ENCODE measurements at regions not wholly inside any gene's neighbourhood (a gene's known extent, or its start where the extent isn't known, plus 50 kb on each side); places are given as distances from the start of the nearest gene placed in this dataset.

DNA sequence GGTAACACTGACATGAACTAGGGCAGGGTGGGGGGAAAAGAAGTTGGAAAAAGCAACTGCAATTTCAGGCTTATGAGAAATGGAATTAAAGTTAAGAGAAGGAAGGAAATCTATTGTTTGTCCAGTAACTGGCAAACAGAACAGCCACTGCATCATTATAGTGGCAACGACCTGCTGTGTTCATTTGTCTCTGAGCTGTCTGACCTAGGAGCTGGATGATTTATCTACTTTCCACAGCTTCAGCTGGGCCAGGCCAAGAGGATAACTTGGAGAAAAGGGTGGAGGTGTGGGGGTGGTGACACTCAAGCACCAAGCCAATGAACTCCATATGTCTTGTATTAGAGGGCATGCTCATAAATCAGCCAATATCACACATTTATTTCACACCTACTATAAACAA lies 291.5 kb upstream of the KLHL29 start:
- H2BK5ac ChIP-seq (ENCODE audit: low read length) = no peak overlapping the region
- WGBS (ENCODE audit: extremely low coverage, insufficient coverage, low lambda C conversion rate) = no CpG with 5 or more reads among the region's 1 CpG

GRCh38 chr2:23096906-23097602 lies 287.9 kb upstream of the KLHL29 start:
- H3K79me1 ChIP-seq (ENCODE audit: low read length) = no peaks in the 10 kb centered on the region
- H3K79me2 ChIP-seq (ENCODE audit: control insufficient read depth, insufficient read depth, low read length) = no peaks in the 10 kb centered on the region
- H2BK15ac ChIP-seq (replicated peaks; ENCODE audit: low read depth) = no peak overlapping the region
- H3K18ac ChIP-seq (ENCODE audit: low read length) = no peak overlapping the region
- no peak overlapping the region for H3K9ac ChIP-seq (ENCODE audit: low read length)
- H2AK5ac ChIP-seq (ENCODE audit: low read length) = no peak overlapping the region
- H3K23ac ChIP-seq (ENCODE audit: low read length) = no peak overlapping the region
- H3K4ac ChIP-seq (ENCODE audit: low read depth, low read length) = no peak overlapping the region
- H3K56ac ChIP-seq (ENCODE audit: low read length) = no peak overlapping the region
- H4K8ac ChIP-seq (ENCODE audit: low read depth, low read length) = no peak overlapping the region
- no peak for DNase-seq
- H3K4me1 ChIP-seq (ENCODE audit: control insufficient read depth, low read depth, low read length) = no peaks in the 10 kb centered on the region
- no peak overlapping the region for H2BK120ac ChIP-seq (ENCODE audit: low read depth, low read length)
- no peak overlapping the region for H4K5ac ChIP-seq (ENCODE audit: low read length)
- H3K27me3 ChIP-seq (ENCODE audit: insufficient read depth, low read length, poor library complexity) = no peaks in the 10 kb centered on the region
- WGBS (ENCODE audit: extremely low coverage, insufficient coverage, low lambda C conversion rate) = no CpG with 5 or more reads among the region's 3 CpGs
- no peak overlapping the region for H3K4me3 ChIP-seq (ENCODE audit: low read length)
- no peak overlapping the region for H3K27ac ChIP-seq (ENCODE audit: low read depth, low read length)
- H3K4me2 ChIP-seq (ENCODE audit: low read length) = no peak overlapping the region
- H2BK5ac ChIP-seq (ENCODE audit: low read length) = no peak overlapping the region
- no peaks in the 10 kb centered on the region for H3K36me3 ChIP-seq (ENCODE audit: control insufficient read depth, insufficient read depth, low read length)

More for the DNA sequence above, 291.5 kb upstream of the KLHL29 start:
- Histone ChIP-seq H2AK5ac (ENCODE audit: low read length) (no peak overlapping the region), H3K36me3 (ENCODE audit: control insufficient read depth, insufficient read depth, low read length) (no peaks in the 10 kb centered on the region), H3K27ac (ENCODE audit: low read depth, low read length) (no peak overlapping the region), H3K79me2 (ENCODE audit: control insufficient read depth, insufficient read depth, low read length) (no peaks in the 10 kb centered on the region), H3K4me2 (ENCODE audit: low read length) (no peak overlapping the region), H3K79me1 (ENCODE audit: low read length) (no peaks in the 10 kb centered on the region), H3K4me1 (ENCODE audit: control insufficient read depth, low read depth, low read length) (no peaks in the 10 kb centered on the region), H2BK15ac (replicated peaks; ENCODE audit: low read depth) (no peak overlapping the region), H4K8ac (ENCODE audit: low read depth, low read length) (no peak overlapping the region), H3K4ac (ENCODE audit: low read depth, low read length) (no peak overlapping the region), H3K18ac (ENCODE audit: low read length) (no peak overlapping the region), H3K27me3 (ENCODE audit: insufficient read depth, low read length, poor library complexity) (no peaks in the 10 kb centered on the region), H3K23ac (ENCODE audit: low read length) (no peak overlapping the region), H3K4me3 (ENCODE audit: low read length) (no peak overlapping the region), H4K5ac (ENCODE audit: low read length) (no peak overlapping the region), H2BK120ac (ENCODE audit: low read depth, low read length) (no peak overlapping the region), H3K56ac (ENCODE audit: low read length) (no peak overlapping the region), H3K9ac (ENCODE audit: low read length) (no peak overlapping the region)
- DNase-seq = no peak

DNA sequence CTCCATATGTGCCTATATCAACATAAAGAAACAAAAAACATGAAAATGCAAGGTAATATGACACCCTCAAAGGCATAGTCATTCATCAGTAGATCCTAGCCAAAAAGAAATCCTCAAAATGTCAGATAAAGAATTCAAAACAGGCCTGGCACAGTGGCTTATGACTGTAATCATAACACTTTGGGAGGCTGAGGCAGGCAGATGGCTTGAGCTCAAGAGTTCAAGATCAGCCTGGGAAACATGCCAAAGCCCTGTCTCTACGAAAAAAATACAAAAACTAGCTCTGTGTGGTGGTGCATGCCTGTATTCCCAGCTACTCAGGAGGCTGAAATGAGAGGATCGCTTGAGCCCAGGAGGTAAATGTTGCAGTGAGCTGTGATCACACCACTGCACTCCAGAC lies 284.6 kb upstream of the KLHL29 start:
- H3K4ac ChIP-seq (ENCODE audit: low read depth, low read length) = no peak overlapping the region
- H3K4me3 ChIP-seq (ENCODE audit: low read length) = no peak overlapping the region
- no peak overlapping the region for H3K27ac ChIP-seq (ENCODE audit: low read depth, low read length)
- WGBS (ENCODE audit: extremely low coverage, insufficient coverage, low lambda C conversion rate) = no CpG with 5 or more reads among the region's 2 CpGs
- H4K5ac ChIP-seq (ENCODE audit: low read length) = no peak overlapping the region
- H3K18ac ChIP-seq (ENCODE audit: low read length) = no peak overlapping the region
- no peak overlapping the region for H3K4me2 ChIP-seq (ENCODE audit: low read length)
- H2BK15ac ChIP-seq (replicated peaks; ENCODE audit: low read depth) = no peak overlapping the region
- H2BK120ac ChIP-seq (ENCODE audit: low read depth, low read length) = no peak overlapping the region
- no peak for DNase-seq
- H3K79me2 ChIP-seq (ENCODE audit: control insufficient read depth, insufficient read depth, low read length) = no peaks in the 10 kb centered on the region
- no peak overlapping the region for H4K8ac ChIP-seq (ENCODE audit: low read depth, low read length)
- H2AK5ac ChIP-seq (ENCODE audit: low read length) = no peak overlapping the region
- no peak overlapping the region for H3K56ac ChIP-seq (ENCODE audit: low read length)
- H3K23ac ChIP-seq (ENCODE audit: low read length) = no peak overlapping the region
- H3K4me1 ChIP-seq (ENCODE audit: control insufficient read depth, low read depth, low read length) = no peaks in the 10 kb centered on the region
- no peaks in the 10 kb centered on the region for H3K36me3 ChIP-seq (ENCODE audit: control insufficient read depth, insufficient read depth, low read length)
- H3K79me1 ChIP-seq (ENCODE audit: low read length) = no peaks in the 10 kb centered on the region
- H2BK5ac ChIP-seq (ENCODE audit: low read length) = no peak overlapping the region
- H3K27me3 ChIP-seq (ENCODE audit: insufficient read depth, low read length, poor library complexity) = no peaks in the 10 kb centered on the region
- H3K9ac ChIP-seq (ENCODE audit: low read length) = no peak overlapping the region

GRCh38 chr2:23106242-23106785 lies 278.7 kb upstream of the KLHL29 start:
- Histone ChIP-seq H4K5ac (ENCODE audit: low read length) (no peak overlapping the region), H3K79me2 (ENCODE audit: control insufficient read depth, insufficient read depth, low read length) (no peaks in the 10 kb centered on the region), H3K4me3 (ENCODE audit: low read length) (no peak overlapping the region), H2BK5ac (ENCODE audit: low read length) (no peak overlapping the region), H3K9ac (ENCODE audit: low read length) (no peak overlapping the region), H2BK120ac (ENCODE audit: low read depth, low read length) (no peak overlapping the region), H3K4me2 (ENCODE audit: low read length) (no peak overlapping the region), H2BK15ac (replicated peaks; ENCODE audit: low read depth) (no peak overlapping the region), H3K4ac (ENCODE audit: low read depth, low read length) (no peak overlapping the region), H2AK5ac (ENCODE audit: low read length) (no peak overlapping the region), H3K36me3 (ENCODE audit: control insufficient read depth, insufficient read depth, low read length) (no peaks in the 10 kb centered on the region), H4K8ac (ENCODE audit: low read depth, low read length) (no peak overlapping the region), H3K56ac (ENCODE audit: low read length) (no peak overlapping the region), H3K18ac (ENCODE audit: low read length) (no peak overlapping the region), H3K79me1 (ENCODE audit: low read length) (no peaks in the 10 kb centered on the region), H3K27ac (ENCODE audit: low read depth, low read length) (no peak overlapping the region), H3K4me1 (ENCODE audit: control insufficient read depth, low read depth, low read length) (no peaks in the 10 kb centered on the region), H3K23ac (ENCODE audit: low read length) (no peak overlapping the region), H3K27me3 (ENCODE audit: insufficient read depth, low read length, poor library complexity) (no peaks in the 10 kb centered on the region)
- no CpG with 5 or more reads among the region's 4 CpGs for WGBS (ENCODE audit: extremely low coverage, insufficient coverage, low lambda C conversion rate)
- DNase-seq = no peak

DNA sequence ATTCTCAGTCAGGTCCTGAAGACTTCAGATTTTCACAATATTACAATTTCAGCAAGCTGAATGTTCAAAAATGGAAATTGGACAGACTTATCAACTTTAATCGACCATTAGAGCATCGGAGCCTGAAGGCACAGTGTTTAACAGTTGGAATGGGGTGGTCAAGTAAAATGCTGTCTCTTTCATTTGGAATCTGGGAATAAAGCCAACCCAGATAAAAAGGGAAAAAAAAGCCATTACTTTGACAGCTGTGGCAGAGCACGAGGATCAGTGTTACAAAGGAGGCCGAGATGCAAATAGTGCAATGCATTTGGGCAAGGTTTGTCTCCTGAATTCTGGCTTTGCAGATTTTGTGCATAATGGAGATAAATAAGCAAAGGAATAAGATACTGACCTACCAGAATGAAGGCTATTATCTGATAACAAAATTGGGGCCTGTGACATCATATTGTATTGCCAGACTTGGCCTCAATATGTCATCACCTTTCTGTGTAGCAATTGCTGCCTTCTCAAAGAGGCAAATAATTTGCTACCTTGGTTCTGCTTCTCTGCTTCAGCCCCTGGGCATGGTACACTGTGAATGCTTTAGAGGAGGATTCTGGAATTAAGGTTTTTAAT lies 277.5 kb upstream of the KLHL29 start:
- no peaks in the 10 kb centered on the region for H3K4me1 ChIP-seq (ENCODE audit: control insufficient read depth, low read depth, low read length)
- no peak overlapping the region for H3K4me2 ChIP-seq (ENCODE audit: low read length)
- no peak overlapping the region for H3K23ac ChIP-seq (ENCODE audit: low read length)
- H3K4me3 ChIP-seq (ENCODE audit: low read length) = no peak overlapping the region
- H2BK120ac ChIP-seq (ENCODE audit: low read depth, low read length) = no peak overlapping the region
- no peak overlapping the region for H3K56ac ChIP-seq (ENCODE audit: low read length)
- no peak overlapping the region for H2BK5ac ChIP-seq (ENCODE audit: low read length)
- H2BK15ac ChIP-seq (replicated peaks; ENCODE audit: low read depth) = no peak overlapping the region
- H4K5ac ChIP-seq (ENCODE audit: low read length) = no peak overlapping the region
- no peaks in the 10 kb centered on the region for H3K36me3 ChIP-seq (ENCODE audit: control insufficient read depth, insufficient read depth, low read length)
- H3K4ac ChIP-seq (ENCODE audit: low read depth, low read length) = no peak overlapping the region
- no peaks in the 10 kb centered on the region for H3K27me3 ChIP-seq (ENCODE audit: insufficient read depth, low read length, poor library complexity)
- no peak overlapping the region for H3K18ac ChIP-seq (ENCODE audit: low read length)
- no peaks in the 10 kb centered on the region for H3K79me2 ChIP-seq (ENCODE audit: control insufficient read depth, insufficient read depth, low read length)
- H4K8ac ChIP-seq (ENCODE audit: low read depth, low read length) = no peak overlapping the region
- WGBS (ENCODE audit: extremely low coverage, insufficient coverage, low lambda C conversion rate) = no CpG with 5 or more reads among the region's 4 CpGs
- DNase-seq = no peak
- H3K27ac ChIP-seq (ENCODE audit: low read depth, low read length) = no peak overlapping the region
- H2AK5ac ChIP-seq (ENCODE audit: low read length) = no peak overlapping the region
- H3K79me1 ChIP-seq (ENCODE audit: low read length) = no peaks in the 10 kb centered on the region
- H3K9ac ChIP-seq (ENCODE audit: low read length) = no peak overlapping the region
